HG03342 (cell line): ENCODE measurements at regions not wholly inside any gene's neighbourhood (a gene's known extent, or its start where the extent isn't known, plus 50 kb on each side); places are given as distances from the start of the nearest gene placed in this dataset.
A peak's percentile ranks its signal among the peaks of the same experiment; 100 is the strongest.

Experiments used
- ATAC-seq: cut with Tn5 transposase; IDR thresholded peaks from one replicate; pipeline ENCODE4 v1.9.1; 2021; ENCODE audit warnings: mild to moderate bottlenecking, moderate library complexity; ENCODE audit not compliant: unreplicated experiment

- no peak for ATAC-seq
Observed at GRCh38 chr6:77979204-77979603, 326.4 kb downstream of the MEI4 start.

GRCh38 chr6:77986380-77987034 lies 333.7 kb downstream of the MEI4 start:
- ATAC-seq, result peak; percentile 91

GRCh38 chr6:77987035-77987384 lies 334.2 kb downstream of the MEI4 start:
- peak; percentile 26 for ATAC-seq

DNA sequence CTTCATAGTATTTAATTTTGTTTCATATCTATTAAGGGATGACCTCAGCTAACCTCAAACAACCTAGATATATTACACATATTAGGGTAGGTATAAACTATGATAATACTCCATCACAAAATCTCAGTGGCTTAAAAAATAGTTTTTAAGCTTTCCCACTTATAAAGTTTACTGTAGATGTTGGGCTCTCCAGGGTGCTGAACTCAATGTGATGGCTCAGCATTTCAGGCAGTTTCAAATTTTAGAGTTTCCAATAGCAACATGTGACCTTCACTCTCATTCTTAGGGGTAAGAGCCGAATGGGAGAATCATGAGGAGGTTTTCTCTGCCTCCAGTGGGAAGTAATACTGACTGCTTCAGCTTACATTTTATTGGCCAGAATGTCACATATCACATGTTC lies 357.3 kb downstream of the MEI4 start:
- no peak for ATAC-seq

GRCh38 chr6:78020586-78020985 lies 367.7 kb downstream of the MEI4 start:
- ATAC-seq, result no peak

- no peak for ATAC-seq
Observed at GRCh38 chr6:78025502-78025901, 372.7 kb downstream of the MEI4 start.

GRCh38 chr6:78031228-78031627 lies 378.4 kb downstream of the MEI4 start:
- no peak for ATAC-seq

GRCh38 chr6:78059171-78059570 lies 406.3 kb downstream of the MEI4 start:
- no peak for ATAC-seq

DNA sequence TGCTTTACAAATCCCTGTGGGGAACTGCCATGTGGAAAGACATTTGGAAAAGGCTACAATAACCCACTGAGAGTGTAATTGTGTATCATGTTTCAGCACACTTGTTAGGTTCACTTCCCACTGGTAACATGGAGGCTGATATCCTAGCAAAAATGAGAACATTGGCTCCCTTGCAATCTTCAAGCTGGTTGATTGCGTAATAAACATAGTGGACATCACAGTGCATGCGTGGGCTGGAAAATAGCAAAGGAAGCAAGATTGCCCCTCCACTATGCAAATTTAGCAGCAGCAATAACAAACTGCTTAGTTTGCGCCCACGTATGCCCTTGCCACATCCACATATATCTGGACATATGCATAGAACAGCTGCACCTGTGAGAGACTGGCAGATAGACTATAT lies 410.2 kb downstream of the MEI4 start:
- no peak for ATAC-seq

DNA sequence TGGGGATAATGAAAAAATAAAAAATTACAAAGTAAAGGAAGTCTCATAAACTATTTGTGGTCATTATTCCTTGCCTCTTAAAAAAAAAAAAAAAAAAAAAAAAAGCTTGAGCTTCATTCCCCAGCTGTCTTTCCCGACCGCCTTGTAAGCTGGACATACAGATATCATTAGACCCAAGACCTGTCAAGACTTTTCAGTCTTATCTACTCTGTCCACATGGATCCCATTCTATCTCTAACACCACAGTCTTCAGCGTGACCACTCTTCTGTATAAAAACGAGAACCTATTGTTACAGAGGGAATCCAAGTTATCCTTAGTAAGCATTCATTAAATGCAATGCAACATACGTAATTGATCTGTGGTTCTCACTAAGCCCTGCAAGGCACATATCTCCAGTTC lies 423.5 kb downstream of the MEI4 start:
- ATAC-seq, result no peak

GRCh38 chr6:78089531-78089930 lies 436.7 kb downstream of the MEI4 start:
- no peak for ATAC-seq

DNA sequence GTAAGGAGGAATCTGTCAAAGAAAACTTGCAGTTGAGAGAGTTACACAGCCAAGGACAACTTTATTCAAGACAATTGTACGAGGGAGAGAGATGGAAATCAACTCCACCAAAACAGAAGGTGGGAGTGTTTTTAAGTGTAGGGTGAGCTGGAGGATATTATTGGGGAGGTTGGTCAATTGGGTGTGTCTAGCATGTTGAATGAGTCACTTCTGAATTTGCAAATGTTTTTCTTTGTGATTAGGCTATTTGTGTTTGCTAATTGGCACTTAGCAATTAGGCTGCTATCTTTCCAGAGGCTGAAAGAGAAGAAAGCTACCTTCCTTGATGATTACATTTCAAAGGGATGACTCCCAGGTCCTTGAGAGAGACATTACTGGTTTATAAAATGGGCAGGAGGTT lies 441.1 kb downstream of the MEI4 start:
- ATAC-seq, result no peak

DNA sequence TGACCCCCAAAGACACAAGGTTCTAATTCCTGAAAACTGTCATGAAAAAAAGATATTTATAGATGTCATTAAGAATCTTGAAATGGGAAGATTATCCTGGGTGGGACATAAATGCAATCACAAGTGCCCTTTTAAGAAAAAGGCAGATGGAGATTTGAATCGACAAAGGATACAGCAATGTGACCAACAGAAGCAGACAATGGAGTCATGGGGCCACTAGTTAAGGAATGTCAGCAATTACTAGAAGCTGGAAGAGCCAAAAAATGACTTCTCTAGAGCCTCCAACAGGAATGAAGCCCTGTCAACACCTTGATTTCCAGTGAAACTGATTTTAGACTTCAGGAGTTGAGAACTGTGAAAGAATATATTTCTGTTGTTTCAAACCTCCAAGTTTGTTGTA lies 448.5 kb downstream of the MEI4 start:
- no peak for ATAC-seq

DNA sequence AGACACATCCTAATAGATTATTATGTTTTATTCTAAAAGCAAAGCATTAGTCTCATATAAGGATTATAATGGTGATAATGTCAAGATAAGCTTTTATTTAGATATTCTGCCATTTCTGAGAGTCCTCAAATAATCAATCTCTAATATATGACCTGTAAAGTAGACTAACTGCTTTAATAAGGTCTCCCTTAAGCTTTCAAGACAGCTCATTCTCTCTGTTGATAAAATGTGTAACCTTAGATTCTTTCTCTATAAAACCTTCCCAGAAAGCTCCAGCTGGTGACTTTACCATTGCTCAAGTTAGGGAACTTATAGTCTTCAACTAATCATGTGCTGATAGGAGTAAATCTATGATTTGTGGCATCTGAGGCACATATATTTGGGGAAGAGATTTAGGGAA lies 457.8 kb downstream of the MEI4 start:
- no peak for ATAC-seq

DNA sequence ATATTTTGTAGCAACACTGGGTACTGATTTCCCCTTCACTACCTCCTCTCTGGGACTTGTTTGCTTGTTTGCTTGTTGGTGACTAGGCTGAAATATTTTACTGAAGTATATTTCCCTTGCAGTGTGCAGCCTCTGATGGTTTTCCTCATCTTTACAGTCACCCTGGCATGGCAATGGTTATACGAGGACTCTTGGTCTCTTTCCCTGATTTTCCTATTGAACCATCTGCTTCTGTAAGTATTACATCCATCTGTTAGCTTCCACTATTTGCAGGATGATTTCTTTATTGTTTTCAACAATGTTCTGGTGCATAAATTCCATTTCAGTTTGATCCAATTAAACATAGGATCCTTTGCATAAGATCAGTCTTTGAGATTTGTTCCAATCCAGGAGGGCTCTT lies 465.1 kb downstream of the MEI4 start:
- no peak for ATAC-seq

DNA sequence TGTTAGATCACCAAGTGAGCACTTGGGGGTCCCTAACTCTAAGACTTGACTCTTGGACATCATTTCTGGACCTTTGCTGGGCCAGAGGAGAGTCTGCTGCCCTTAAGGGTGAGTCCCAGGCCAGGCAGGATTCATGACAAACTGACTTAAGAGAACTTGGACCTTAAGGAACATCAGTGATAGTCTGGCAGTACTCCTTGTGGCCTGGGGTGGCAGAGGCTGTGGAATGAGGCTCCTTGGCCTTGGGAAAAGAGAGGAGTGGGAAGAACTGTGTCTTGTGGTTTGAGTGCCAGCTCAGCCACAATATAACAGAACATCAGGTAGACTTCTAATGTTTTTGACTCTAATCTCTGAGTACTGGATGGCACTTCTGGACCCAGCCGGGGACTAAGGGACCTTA lies 478.7 kb downstream of the MEI4 start:
- ATAC-seq, result no peak

DNA sequence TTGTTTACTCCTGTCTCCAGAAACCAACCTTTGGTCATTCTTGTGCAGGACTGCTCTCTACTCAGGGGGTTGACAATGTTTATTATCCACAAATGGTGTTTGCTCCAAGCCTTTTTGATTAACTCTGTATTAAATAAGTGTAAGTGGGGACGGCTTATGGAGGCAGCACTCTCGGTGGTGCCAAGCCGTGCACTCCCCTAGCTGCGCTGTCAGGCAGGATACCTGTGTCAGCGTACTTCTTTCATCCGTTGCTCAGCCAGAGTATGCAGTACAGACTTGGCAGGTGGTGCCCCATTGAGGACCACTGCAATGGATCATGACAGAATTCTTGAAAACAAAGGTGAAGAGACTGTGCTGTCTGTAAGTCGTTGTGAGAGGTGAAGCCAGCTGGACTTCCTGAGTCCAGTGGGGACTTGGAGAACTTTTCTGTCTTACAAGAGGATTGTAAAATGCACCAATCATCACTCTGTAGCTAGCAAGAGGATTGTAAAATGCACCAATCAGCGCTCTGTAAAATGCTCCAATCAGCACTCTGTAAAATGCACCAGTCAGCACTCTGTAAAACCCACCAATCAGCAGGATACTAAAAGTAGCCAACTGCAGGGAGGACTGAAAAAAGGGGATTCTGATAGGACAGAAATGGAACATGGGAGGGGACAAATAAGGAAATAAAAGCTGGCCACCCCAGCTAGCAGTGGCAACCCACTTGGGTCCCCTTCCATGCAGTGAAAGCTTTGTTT lies 480.0 kb downstream of the MEI4 start:
- no peak for ATAC-seq

- ATAC-seq, result no peak
Observed at GRCh38 chr6:78150425-78150824, 497.6 kb downstream of the MEI4 start.

GRCh38 chr6:78153976-78154375 lies 501.1 kb downstream of the MEI4 start:
- no peak for ATAC-seq

- no peak for ATAC-seq
Observed at GRCh38 chr6:78157606-78158005, 504.8 kb downstream of the MEI4 start.

GRCh38 chr6:78188891-78189290 lies 536.1 kb downstream of the MEI4 start:
- ATAC-seq, result no peak

- no peak for ATAC-seq
Observed at GRCh38 chr6:78192057-78192456, 539.2 kb downstream of the MEI4 start.

- ATAC-seq, result no peak
Observed at GRCh38 chr6:78199044-78199443, 546.2 kb downstream of the MEI4 start.
